ENCODE measurements at regions not wholly inside any gene's neighbourhood (a gene's known extent, or its start where the extent isn't known, plus 50 kb on each side); places are given as distances from the start of the nearest gene placed in this dataset.

DNA sequence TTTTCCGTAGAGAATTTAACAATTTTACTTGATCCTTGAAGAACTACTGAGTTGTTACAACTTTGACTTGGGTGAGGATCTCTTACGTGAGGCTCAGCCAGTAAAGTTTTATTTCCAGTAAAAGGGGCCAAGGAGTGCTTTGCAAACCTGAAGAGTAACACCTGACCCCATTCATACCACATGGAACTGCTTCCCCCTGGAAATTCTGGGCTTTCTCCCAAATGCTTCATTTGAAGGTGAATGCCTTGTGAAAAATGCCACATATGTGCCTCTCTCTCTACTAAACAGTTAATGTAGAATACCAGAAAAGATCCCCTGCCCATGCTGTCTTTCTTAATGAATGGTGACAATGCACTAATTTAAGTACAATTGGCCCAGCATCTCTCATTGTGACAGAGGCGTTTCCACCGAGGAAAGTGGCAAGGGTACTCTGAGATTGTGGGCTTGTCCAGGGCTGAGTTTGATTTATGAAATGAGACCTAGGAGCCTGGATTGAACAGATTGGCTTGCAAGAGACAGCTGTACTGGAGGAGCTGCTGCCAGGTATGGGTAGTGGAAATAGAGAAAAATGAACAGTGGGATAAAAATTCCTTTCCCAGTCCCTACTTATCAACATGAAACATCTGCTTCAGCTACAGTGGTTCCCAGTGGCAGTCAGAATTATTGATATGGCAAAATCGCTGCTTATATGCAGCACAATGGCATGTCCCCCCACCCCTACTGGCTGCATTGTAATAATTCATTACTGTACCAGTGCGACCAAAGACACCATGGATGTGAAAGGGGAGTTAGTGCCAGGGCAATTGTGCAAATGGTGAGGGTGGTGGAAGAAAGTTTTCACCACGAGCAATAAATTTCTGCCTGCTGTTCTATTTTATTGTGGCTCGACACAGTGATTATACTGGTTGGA lies 843.7 kb upstream of the WWC1 start:
- no peak for TF ChIP-seq POLR2A (IDR thresholded peaks at IDR 0.05)
- TF ChIP-seq, protein P1, sequence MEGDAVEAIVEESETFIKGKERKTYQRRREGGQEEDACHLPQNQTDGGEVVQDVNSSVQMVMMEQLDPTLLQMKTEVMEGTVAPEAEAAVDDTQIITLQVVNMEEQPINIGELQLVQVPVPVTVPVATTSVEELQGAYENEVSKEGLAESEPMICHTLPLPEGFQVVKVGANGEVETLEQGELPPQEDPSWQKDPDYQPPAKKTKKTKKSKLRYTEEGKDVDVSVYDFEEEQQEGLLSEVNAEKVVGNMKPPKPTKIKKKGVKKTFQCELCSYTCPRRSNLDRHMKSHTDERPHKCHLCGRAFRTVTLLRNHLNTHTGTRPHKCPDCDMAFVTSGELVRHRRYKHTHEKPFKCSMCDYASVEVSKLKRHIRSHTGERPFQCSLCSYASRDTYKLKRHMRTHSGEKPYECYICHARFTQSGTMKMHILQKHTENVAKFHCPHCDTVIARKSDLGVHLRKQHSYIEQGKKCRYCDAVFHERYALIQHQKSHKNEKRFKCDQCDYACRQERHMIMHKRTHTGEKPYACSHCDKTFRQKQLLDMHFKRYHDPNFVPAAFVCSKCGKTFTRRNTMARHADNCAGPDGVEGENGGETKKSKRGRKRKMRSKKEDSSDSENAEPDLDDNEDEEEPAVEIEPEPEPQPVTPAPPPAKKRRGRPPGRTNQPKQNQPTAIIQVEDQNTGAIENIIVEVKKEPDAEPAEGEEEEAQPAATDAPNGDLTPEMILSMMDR (IDR thresholded peaks at IDR 0.05) = no peak
